Smooth muscle cell (in vitro differentiated cells): ENCODE measurements at regions not wholly inside any gene's neighbourhood (a gene's known extent, or its start where the extent isn't known, plus 50 kb on each side); places are given as distances from the start of the nearest gene placed in this dataset.

Source experiments
- DNase-seq: peaks from one replicate; lab custom pipeline; 2025; ENCODE audit not compliant: unreplicated experiment; lab: John Stamatoyannopoulos, UW
- H2AFZ ChIP-seq: fragments of 200-600 bp; sonication (generic); 2 replicates; pipeline ENCODE4 v1.6.0; 2016; ENCODE audit warnings: antibody characterized with exemption, low read depth, mild to moderate bottlenecking
- H3F3A ChIP-seq: fragments of 200-600 bp; sonication (generic); 2 replicates; pipeline ENCODE4 v1.6.0; 2017; ENCODE audit warnings: antibody characterized with exemption, low read depth
- H3K27ac ChIP-seq: fragments of 200-600 bp; sonication (generic); 2 replicates; pipeline ENCODE4 v1.5.1; 2016; ENCODE audit warnings: low read depth, mild to moderate bottlenecking
- H3K27me3 ChIP-seq: fragments of 200-600 bp; sonication (generic); 2 replicates; pipeline ENCODE4 v1.6.1; 2016; ENCODE audit warnings: low read depth, mild to moderate bottlenecking
- H3K36me3 ChIP-seq: fragments of 200-600 bp; sonication (generic); 2 replicates; pipeline ENCODE4 v1.5.1; 2016; ENCODE audit warnings: low read depth
- H3K4me1 ChIP-seq: fragments of 200-600 bp; sonication (generic); 2 replicates; pipeline ENCODE4 v1.5.1; 2016; ENCODE audit warnings: low read depth
- H3K4me2 ChIP-seq: fragments of 200-600 bp; sonication (generic); 2 replicates; pipeline ENCODE4 v1.6.0; 2016; ENCODE audit warnings: mild to moderate bottlenecking
- H3K4me3 ChIP-seq: fragments of 200-600 bp; sonication (generic); 2 replicates; pipeline ENCODE4 v1.5.1; 2016; ENCODE audit warnings: mild to moderate bottlenecking
- H3K79me2 ChIP-seq: fragments of 200-600 bp; sonication (generic); 2 replicates; pipeline ENCODE4 v1.6.0; 2016; ENCODE audit warnings: low read depth, mild to moderate bottlenecking
- H3K9ac ChIP-seq: fragments of 200-600 bp; sonication (generic); 2 replicates; pipeline ENCODE4 v1.6.0; 2016; ENCODE audit warnings: low read depth
- H3K9me3 ChIP-seq: fragments of 200-600 bp; sonication (generic); replicated peaks from 2 replicates; pipeline ENCODE4 v1.5.1; 2016; ENCODE audit warnings: low read depth
- H4K20me1 ChIP-seq: fragments of 200-600 bp; sonication (generic); 2 replicates; pipeline ENCODE4 v1.6.0; 2016; ENCODE audit warnings: low read depth
- WGBS: methylation state at CpG from one replicate; pipeline ENCODE4 v1.1.7; 2016; ENCODE audit warnings: low lambda C conversion rate; 5-methylcytosine and 5-hydroxymethylcytosine counted together
- TF ChIP-seq, protein P1 (sequence below): fragments of 200-600 bp; sonication (generic); IDR thresholded peaks from 2 replicates; pipeline ENCODE4 v1.5.1; 2017; ENCODE audit warnings: borderline replicate concordance, mild to moderate bottlenecking, antibody characterized with exemption; ENCODE audit not compliant: insufficient read depth, poor library complexity, severe bottlenecking

- Histone ChIP-seq H3F3A (no peaks in the 10 kb centered on the region), H3K79me2 (no peaks in the 10 kb centered on the region), H2AFZ (peak overlapping the region; percentile 32), H3K4me3 (no peak overlapping the region), H3K9ac (no peak overlapping the region), H4K20me1 (no peaks in the 10 kb centered on the region), H3K27me3 (no peaks in the 10 kb centered on the region), H3K4me1 (peaks cover 7% of the 10 kb centered on the region), H3K36me3 (no peaks in the 10 kb centered on the region), H3K4me2 (no peak overlapping the region), H3K9me3 (no peaks in the 10 kb centered on the region), H3K27ac (no peak overlapping the region)
- no peak for DNase-seq
- TF ChIP-seq, protein P1, sequence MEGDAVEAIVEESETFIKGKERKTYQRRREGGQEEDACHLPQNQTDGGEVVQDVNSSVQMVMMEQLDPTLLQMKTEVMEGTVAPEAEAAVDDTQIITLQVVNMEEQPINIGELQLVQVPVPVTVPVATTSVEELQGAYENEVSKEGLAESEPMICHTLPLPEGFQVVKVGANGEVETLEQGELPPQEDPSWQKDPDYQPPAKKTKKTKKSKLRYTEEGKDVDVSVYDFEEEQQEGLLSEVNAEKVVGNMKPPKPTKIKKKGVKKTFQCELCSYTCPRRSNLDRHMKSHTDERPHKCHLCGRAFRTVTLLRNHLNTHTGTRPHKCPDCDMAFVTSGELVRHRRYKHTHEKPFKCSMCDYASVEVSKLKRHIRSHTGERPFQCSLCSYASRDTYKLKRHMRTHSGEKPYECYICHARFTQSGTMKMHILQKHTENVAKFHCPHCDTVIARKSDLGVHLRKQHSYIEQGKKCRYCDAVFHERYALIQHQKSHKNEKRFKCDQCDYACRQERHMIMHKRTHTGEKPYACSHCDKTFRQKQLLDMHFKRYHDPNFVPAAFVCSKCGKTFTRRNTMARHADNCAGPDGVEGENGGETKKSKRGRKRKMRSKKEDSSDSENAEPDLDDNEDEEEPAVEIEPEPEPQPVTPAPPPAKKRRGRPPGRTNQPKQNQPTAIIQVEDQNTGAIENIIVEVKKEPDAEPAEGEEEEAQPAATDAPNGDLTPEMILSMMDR: no peak
- 60% methylated on average over 3 of the region's 3 CpGs for WGBS
Observed at GRCh38 chr7:86339051-86339450, 304.7 kb upstream of the GRM3 start.

DNA sequence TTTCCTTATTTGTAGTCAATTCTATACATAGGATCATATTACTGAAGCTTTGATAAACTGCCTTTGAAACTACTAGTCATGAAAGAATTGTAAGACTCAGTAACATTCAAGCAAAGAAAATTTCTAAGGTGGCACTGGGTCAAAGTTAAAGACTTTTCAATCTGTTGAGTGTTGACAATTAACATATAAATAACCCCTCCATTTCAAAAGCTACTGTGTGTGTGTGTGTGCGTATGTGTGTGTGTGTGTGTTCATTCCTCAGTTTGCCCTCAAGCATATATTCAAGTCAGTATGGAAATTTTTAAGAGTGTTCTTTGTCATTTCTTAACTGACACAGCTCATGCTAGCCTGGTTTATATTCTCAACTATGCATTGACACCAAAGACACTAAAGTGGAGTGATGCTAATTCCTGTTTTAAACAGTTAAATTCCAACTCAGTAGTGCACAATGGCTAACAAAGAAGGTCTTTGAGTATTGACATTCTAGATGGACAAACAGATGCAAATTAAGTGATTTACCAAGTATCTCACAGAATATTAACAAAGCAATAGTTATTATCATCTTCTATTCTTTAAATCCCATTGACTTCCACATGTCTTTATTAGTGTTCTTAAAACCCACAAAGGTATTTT lies 314.8 kb upstream of the GRM3 start:
- Histone ChIP-seq H3K4me3 (no peak overlapping the region), H3K4me2 (no peak overlapping the region), H3F3A (no peaks in the 10 kb centered on the region), H2AFZ (no peak overlapping the region), H3K27ac (no peak overlapping the region), H4K20me1 (no peaks in the 10 kb centered on the region), H3K79me2 (no peaks in the 10 kb centered on the region), H3K9me3 (no peaks in the 10 kb centered on the region), H3K9ac (no peak overlapping the region), H3K36me3 (no peaks in the 10 kb centered on the region), H3K4me1 (peaks cover 6% of the 10 kb centered on the region), H3K27me3 (no peaks in the 10 kb centered on the region)
- no peak for DNase-seq
- TF ChIP-seq, protein P1: no peak
- 0% methylated on average over 1 of the region's 1 CpG for WGBS

GRCh38 chr7:86326847-86327246 lies 316.9 kb upstream of the GRM3 start:
- Histone ChIP-seq H3K4me2 (no peak overlapping the region), H3K4me3 (no peak overlapping the region), H3F3A (no peaks in the 10 kb centered on the region), H3K4me1 (peaks cover 6% of the 10 kb centered on the region), H2AFZ (no peak overlapping the region), H3K27ac (no peak overlapping the region), H3K9me3 (no peaks in the 10 kb centered on the region), H3K9ac (no peak overlapping the region), H4K20me1 (no peaks in the 10 kb centered on the region), H3K79me2 (no peaks in the 10 kb centered on the region), H3K36me3 (no peaks in the 10 kb centered on the region), H3K27me3 (no peaks in the 10 kb centered on the region)
- TF ChIP-seq, protein P1: no peak
- no peak for DNase-seq

DNA sequence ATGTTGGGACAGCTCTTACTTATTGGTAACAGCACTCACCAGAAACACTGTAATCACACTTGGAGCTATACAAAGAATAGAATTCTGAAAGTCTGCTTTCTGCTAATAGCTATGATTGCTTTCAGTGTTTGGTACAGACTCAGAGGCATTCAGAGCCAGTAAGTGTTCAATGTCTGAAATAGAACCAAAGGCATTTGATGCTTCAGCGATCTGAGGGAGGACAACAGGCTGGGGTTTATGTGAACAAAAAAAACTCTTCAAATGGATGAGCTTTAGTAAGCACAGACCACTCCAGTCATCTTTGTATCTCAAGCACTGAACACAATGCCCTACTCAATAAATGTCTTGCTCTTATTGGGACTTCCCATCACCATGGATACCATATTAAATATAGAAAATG lies 322.8 kb upstream of the GRM3 start:
- no peaks in the 10 kb centered on the region for H3K36me3 ChIP-seq
- no peak overlapping the region for H3K27ac ChIP-seq
- H3K9ac ChIP-seq: no peak overlapping the region
- H2AFZ ChIP-seq: no peak overlapping the region
- H3K4me2 ChIP-seq: no peak overlapping the region
- H3K27me3 ChIP-seq: no peaks in the 10 kb centered on the region
- no peaks in the 10 kb centered on the region for H3K9me3 ChIP-seq
- WGBS: 100% methylated on average over 1 of the region's 1 CpG
- TF ChIP-seq, protein P1: no peak
- DNase-seq: no peak
- no peaks in the 10 kb centered on the region for H3K4me1 ChIP-seq
- H3K4me3 ChIP-seq: no peak overlapping the region
- H3K79me2 ChIP-seq: no peaks in the 10 kb centered on the region
- H3F3A ChIP-seq: no peaks in the 10 kb centered on the region
- H4K20me1 ChIP-seq: no peaks in the 10 kb centered on the region
